Endothelial cell of umbilical vein (primary cell): ENCODE measurements at regions not wholly inside any gene's neighbourhood (a gene's known extent, or its start where the extent isn't known, plus 50 kb on each side); places are given as distances from the start of the nearest gene placed in this dataset.

Experiments used
- BruUV-seq: library from RNA; stranded (reverse); fragments of 400-500 nt; replicated peaks from 2 replicates; lab custom pipeline; 2021; lab: Mats Ljungman, UMichigan
- CTCF ChIA-PET: fragments of 300-600, 350-600 bp; sonication (Branson Sonifier 250); formaldehyde crosslinking; loops from one replicate; lab custom pipeline; 2021; ENCODE audit warnings: antibody characterized with exemption, inconsistent platforms; lab: Charles Lee
- POLR2A ChIA-PET: fragments of 300-600, 350-600 bp; sonication (Branson Sonifier 250); formaldehyde crosslinking; loops from one replicate; lab custom pipeline; 2021; ENCODE audit warnings: antibody characterized with exemption, inconsistent platforms; lab: Charles Lee
- DNase-seq: peaks from one replicate; pipeline ENCODE4 v3.0.0-alpha.2; 2011; ENCODE audit warnings: low read depth, low spot score
- FAIRE-seq: peaks from 2 replicates; lab custom pipeline; 2011; peaks lifted over from hg19 to GRCh38; lab: Jason Lieb, UNC
- H2AFZ ChIP-seq: 2 replicates; pipeline ENCODE4 v1.6.0; 2012; ENCODE audit warnings: low read depth, low read length, control low read depth, inconsistent platforms
- H3K27ac ChIP-seq: 2 replicates; pipeline ENCODE4 v1.5.1; 2011; ENCODE audit warnings: low read depth, mild to moderate bottlenecking, control low read depth, low read length, moderate library complexity; ENCODE audit not compliant: insufficient read depth
- H3K27me3 ChIP-seq, 2 experiments: 2 replicates each; pipeline versions ENCODE4 v1.6.0 to v1.6.1; 2011; ENCODE audit warnings: low read length in 2 of 2, mixed read lengths in 1 of 2; ENCODE audit not compliant: control insufficient read depth in 2 of 2, insufficient read depth in 2 of 2
- H3K36me3 ChIP-seq, 2 experiments: 2 replicates in 1 of 2; 3 replicates in 1 of 2; pipeline ENCODE4 v1.5.1; 2011; ENCODE audit warnings: low read length in 2 of 2, mild to moderate bottlenecking in 1 of 2, moderate library complexity in 1 of 2; ENCODE audit not compliant: control insufficient read depth in 2 of 2, insufficient read depth in 2 of 2; ENCODE audit errors: extremely low read depth in 1 of 2
- H3K4me1 ChIP-seq: 3 replicates; pipeline ENCODE4 v1.5.1; 2011; ENCODE audit warnings: mild to moderate bottlenecking, low read length; ENCODE audit not compliant: control insufficient read depth, insufficient read depth; ENCODE audit errors: extremely low read depth
- H3K4me2 ChIP-seq: 2 replicates; pipeline ENCODE4 v1.6.1; 2011; ENCODE audit warnings: low read length, control low read depth, mixed read lengths; ENCODE audit not compliant: insufficient read depth
- H3K4me3 ChIP-seq, 3 experiments: fragments of 200-600 bp in 1 of 3; sonication (generic), shearing (Covaris generic) in 1 of 3; replicated peaks in 1 of 3; 2 replicates each; pipeline ENCODE4 v1.5.1; 2011 to 2016; ENCODE audit warnings: control low read depth in 3 of 3, low read length in 3 of 3, mild to moderate bottlenecking in 2 of 3, inconsistent platforms in 1 of 3, low read depth in 1 of 3, moderate library complexity in 1 of 3; ENCODE audit not compliant: insufficient read depth in 1 of 3
- H3K79me2 ChIP-seq: 2 replicates; pipeline ENCODE4 v1.6.0; 2012; ENCODE audit warnings: low read length, inconsistent platforms; ENCODE audit not compliant: control insufficient read depth, insufficient read depth
- H3K9ac ChIP-seq: replicated peaks from 2 replicates; pipeline ENCODE3; 2011; ENCODE audit warnings: low read length, control low read depth; ENCODE audit not compliant: insufficient read depth; ENCODE audit errors: extremely low read depth
- H3K9me1 ChIP-seq: replicated peaks from 3 replicates; pipeline ENCODE4 v1.6.0; 2011; ENCODE audit warnings: mild to moderate bottlenecking, low read length; ENCODE audit not compliant: control insufficient read depth, insufficient read depth; ENCODE audit errors: extremely low read depth
- H3K9me3 ChIP-seq: replicated peaks from 2 replicates; pipeline ENCODE4 v1.5.1; 2012; ENCODE audit warnings: low read length, inconsistent platforms; ENCODE audit not compliant: control insufficient read depth, insufficient read depth
- H4K20me1 ChIP-seq: replicated peaks from 2 replicates; pipeline ENCODE3; 2011; ENCODE audit warnings: mild to moderate bottlenecking, low read length; ENCODE audit not compliant: control insufficient read depth, insufficient read depth; ENCODE audit errors: extremely low read depth
- EZH2 ChIP-seq: IDR thresholded peaks from 2 replicates; pipeline ENCODE4 v1.6.1; 2012; ENCODE audit warnings: borderline replicate concordance, low read depth, mild to moderate bottlenecking, moderate library complexity, low read length, inconsistent platforms; ENCODE audit not compliant: severe bottlenecking
- FOS ChIP-seq: IDR thresholded peaks from 2 replicates; pipeline ENCODE4 v1.6.1; 2011; ENCODE audit warnings: mild to moderate bottlenecking, low read length, moderate library complexity, borderline replicate concordance; ENCODE audit not compliant: insufficient read depth
- GATA2 ChIP-seq: IDR thresholded peaks from 2 replicates; pipeline ENCODE4 v1.7.0; 2011; ENCODE audit warnings: low read depth, mild to moderate bottlenecking, moderate library complexity, mixed read lengths, low read length; ENCODE audit not compliant: insufficient read length, insufficient read depth
- JUN ChIP-seq: IDR thresholded peaks from 2 replicates; pipeline ENCODE4 v1.6.1; 2011; ENCODE audit warnings: borderline replicate concordance, low read depth; ENCODE audit not compliant: insufficient read length, insufficient read depth
- MYC ChIP-seq: IDR thresholded peaks from one replicate; pipeline ENCODE4 v1.6.1; 2011; ENCODE audit warnings: mild to moderate bottlenecking, low read depth, low read length
- POLR2A ChIP-seq: IDR thresholded peaks from 2 replicates; pipeline ENCODE4 v1.6.1; 2012; ENCODE audit warnings: low read depth, mild to moderate bottlenecking, control low read depth, low read length
- POLR2AphosphoS5 ChIP-seq: IDR thresholded peaks from 2 replicates; pipeline ENCODE4 v1.6.1; 2012; ENCODE audit warnings: low read depth, mild to moderate bottlenecking, control low read depth, low read length, moderate library complexity; ENCODE audit not compliant: insufficient read depth
- dilution Hi-C: fragments of 300-500 bp; cut with MboI; formaldehyde crosslinking; loops from one replicate; pipeline ENCODE4 v1.15.0; 2019; ENCODE audit warnings: low sequenced_read_pairs; ENCODE audit not compliant: extremely low pct_ligation_motif_present
- intact Hi-C: fragments of 100-400 bp; cut with micrococcal nuclease; formaldehyde crosslinking; loops from one replicate; pipeline ENCODE4 v1.10.0; 2022
- TF ChIP-seq, protein P1 (sequence below), 2 donors: IDR thresholded peaks; 1 replicate in 1 of 2; 2 replicates in 1 of 2; pipeline ENCODE4 v1.5.1; 2011; ENCODE audit warnings: low read length in 2 of 2, mild to moderate bottlenecking in 2 of 2, moderate library complexity in 2 of 2, control low read depth in 1 of 2, inconsistent platforms in 1 of 2, low read depth in 1 of 2; ENCODE audit not compliant: insufficient read depth in 1 of 2; ENCODE audit errors: extremely low read depth in 1 of 2
- TF ChIP-seq, protein P2 (sequence below): IDR thresholded peaks from 2 replicates; pipeline ENCODE4 v1.6.1; 2011; ENCODE audit not compliant: insufficient read depth, insufficient read length

DNA sequence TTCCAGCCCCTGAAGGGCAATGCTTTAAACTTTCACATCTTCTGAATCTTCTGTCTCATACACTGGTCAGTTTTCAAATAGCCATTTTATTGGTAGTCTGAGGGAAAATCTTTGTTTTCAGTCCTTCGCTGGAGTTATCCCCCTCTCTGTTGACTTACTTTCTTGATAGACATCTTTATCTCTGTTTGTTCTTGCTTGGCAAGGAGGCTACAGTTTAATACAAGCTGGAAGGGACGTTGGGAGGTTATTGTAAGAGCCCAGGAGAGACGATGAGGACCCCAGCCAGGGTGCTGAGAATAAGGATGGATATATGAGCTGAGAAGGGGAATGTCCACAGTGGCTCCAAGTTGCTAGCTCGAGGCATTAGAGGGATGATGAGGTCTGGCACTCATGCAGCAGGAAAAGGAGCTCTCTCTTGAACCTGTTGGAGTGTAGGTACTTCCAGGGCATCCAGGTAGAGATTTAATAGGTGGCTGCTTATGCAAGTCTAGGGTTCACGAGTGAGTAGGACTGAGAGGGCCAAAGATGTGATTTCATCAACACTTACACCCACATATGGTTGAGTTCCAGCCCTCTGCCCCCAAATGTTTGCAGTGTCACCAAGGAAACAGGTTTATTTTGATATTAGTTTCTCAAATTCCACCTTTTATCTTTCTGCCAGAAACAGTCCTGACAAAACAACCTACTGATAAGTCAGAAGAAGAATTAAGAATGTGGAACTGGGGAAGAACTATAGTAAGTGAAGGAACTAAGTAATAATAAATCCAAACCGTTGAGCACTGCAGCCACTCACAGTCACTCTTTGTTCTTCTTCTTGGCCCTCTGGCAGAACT lies 237.3 kb upstream of the PROX1 start:
- intact Hi-C loops: no loop called here

More for the DNA sequence above, 237.3 kb upstream of the PROX1 start:
- no peak for FAIRE-seq
- H3K9ac ChIP-seq: no peak overlapping the region
- H3K79me2 ChIP-seq: no peaks in the 10 kb centered on the region
- CTCF ChIA-PET: interaction anchor here (1.2 kb wide), 1 partner anchor 372 kb away, joined by 3 read pairs; no protein-coding TSS in a partner anchor
- H3K27me3 ChIP-seq: peaks cover 0 to 2% of the 10 kb centered on the region in 2 experiments
- BruUV-seq: no TSS peak
- no peaks in the 10 kb centered on the region for H3K4me1 ChIP-seq
- DNase-seq: no peak
- no peaks in the 10 kb centered on the region for H3K9me1 ChIP-seq
- no peak overlapping the region for H2AFZ ChIP-seq
- no peaks in the 10 kb centered on the region for H3K36me3 ChIP-seq
- dilution Hi-C loops: no loop called here
- H3K27ac ChIP-seq: no peak overlapping the region
- TF ChIP-seq FOS (no peak), POLR2AphosphoS5 (no peak), POLR2A (no peak), JUN (no peak), GATA2 (no peak), MYC (no peak), EZH2 (no peak)
- TF ChIP-seq, protein P1, sequence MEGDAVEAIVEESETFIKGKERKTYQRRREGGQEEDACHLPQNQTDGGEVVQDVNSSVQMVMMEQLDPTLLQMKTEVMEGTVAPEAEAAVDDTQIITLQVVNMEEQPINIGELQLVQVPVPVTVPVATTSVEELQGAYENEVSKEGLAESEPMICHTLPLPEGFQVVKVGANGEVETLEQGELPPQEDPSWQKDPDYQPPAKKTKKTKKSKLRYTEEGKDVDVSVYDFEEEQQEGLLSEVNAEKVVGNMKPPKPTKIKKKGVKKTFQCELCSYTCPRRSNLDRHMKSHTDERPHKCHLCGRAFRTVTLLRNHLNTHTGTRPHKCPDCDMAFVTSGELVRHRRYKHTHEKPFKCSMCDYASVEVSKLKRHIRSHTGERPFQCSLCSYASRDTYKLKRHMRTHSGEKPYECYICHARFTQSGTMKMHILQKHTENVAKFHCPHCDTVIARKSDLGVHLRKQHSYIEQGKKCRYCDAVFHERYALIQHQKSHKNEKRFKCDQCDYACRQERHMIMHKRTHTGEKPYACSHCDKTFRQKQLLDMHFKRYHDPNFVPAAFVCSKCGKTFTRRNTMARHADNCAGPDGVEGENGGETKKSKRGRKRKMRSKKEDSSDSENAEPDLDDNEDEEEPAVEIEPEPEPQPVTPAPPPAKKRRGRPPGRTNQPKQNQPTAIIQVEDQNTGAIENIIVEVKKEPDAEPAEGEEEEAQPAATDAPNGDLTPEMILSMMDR (IDR thresholded peaks at IDR 0.05; ENCODE audit: extremely low read depth in 1 of 2, insufficient read depth in 1 of 2, low read depth in 1 of 2, low read length in 2 of 2): no peak
- TF ChIP-seq, protein P2, sequence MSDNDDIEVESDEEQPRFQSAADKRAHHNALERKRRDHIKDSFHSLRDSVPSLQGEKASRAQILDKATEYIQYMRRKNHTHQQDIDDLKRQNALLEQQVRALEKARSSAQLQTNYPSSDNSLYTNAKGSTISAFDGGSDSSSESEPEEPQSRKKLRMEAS: no peak
- no peak overlapping the region for H3K4me2 ChIP-seq
- POLR2A ChIA-PET: no interaction called here
- H3K4me3 ChIP-seq: no peak overlapping the region
- no peaks in the 10 kb centered on the region for H3K9me3 ChIP-seq
- no peaks in the 10 kb centered on the region for H4K20me1 ChIP-seq
